Endodermal cell (in vitro differentiated cells): ENCODE measurements at regions not wholly inside any gene's neighbourhood (a gene's known extent, or its start where the extent isn't known, plus 50 kb on each side); places are given as distances from the start of the nearest gene placed in this dataset.

Experiments used
- DNase-seq: peaks from one replicate; pipeline ENCODE4 v3.0.0-alpha.2; 2017
- H3K27ac ChIP-seq: 2 replicates; pipeline ENCODE4 v1.5.1; 2013; ENCODE audit warnings: mild to moderate bottlenecking, low read depth, low read length, moderate library complexity
- H3K27me3 ChIP-seq: 2 replicates; pipeline ENCODE4 v1.6.1; 2013; ENCODE audit warnings: mild to moderate bottlenecking, low read length, moderate library complexity; ENCODE audit not compliant: insufficient read depth, control insufficient read depth, poor library complexity, severe bottlenecking
- H3K36me3 ChIP-seq: 2 replicates; pipeline ENCODE4 v1.7.0; 2013; ENCODE audit warnings: mild to moderate bottlenecking, low read length, moderate library complexity; ENCODE audit not compliant: control insufficient read depth, insufficient read depth
- H3K4me1 ChIP-seq: one replicate; pipeline ENCODE4 v1.7.0; 2013; ENCODE audit warnings: low read length; ENCODE audit not compliant: control insufficient read depth, insufficient read depth
- H3K4me3 ChIP-seq: 2 replicates; pipeline ENCODE4 v1.5.1; 2013; ENCODE audit warnings: mild to moderate bottlenecking, low read length, moderate library complexity
- H3K9ac ChIP-seq: 2 replicates; pipeline ENCODE4 v1.6.1; 2013; ENCODE audit warnings: mild to moderate bottlenecking, low read length, moderate library complexity; ENCODE audit not compliant: poor library complexity, severe bottlenecking; ENCODE audit errors: extremely low read depth
- H3K9me3 ChIP-seq: 2 replicates; pipeline ENCODE4 v1.6.1; 2013; ENCODE audit warnings: mild to moderate bottlenecking, low read length, moderate library complexity; ENCODE audit not compliant: control insufficient read depth
- H3K27ac Mint-ChIP-seq: 2 replicates; pipeline ENCODE4 v1.8.0; 2020; ENCODE audit warnings: mixed read lengths
- H3K27me3 Mint-ChIP-seq: 2 replicates; pipeline ENCODE4 v1.8.0; 2021; ENCODE audit warnings: mild to moderate bottlenecking, mixed read lengths; ENCODE audit not compliant: insufficient read depth
- H3K36me3 Mint-ChIP-seq: 2 replicates; pipeline ENCODE4 v1.8.0; 2020; ENCODE audit warnings: low read depth, mixed read lengths
- H3K4me1 Mint-ChIP-seq: 2 replicates; pipeline ENCODE4 v1.8.0; 2020; ENCODE audit warnings: mixed read lengths
- H3K4me3 Mint-ChIP-seq: 2 replicates; pipeline ENCODE4 v1.8.0; 2020; ENCODE audit warnings: mild to moderate bottlenecking, moderate library complexity, mixed read lengths
- H3K9me3 Mint-ChIP-seq: 2 replicates; pipeline ENCODE4 v1.8.0; 2020; ENCODE audit warnings: mild to moderate bottlenecking, mixed read lengths
- CTCF ChIP-seq: fragments of 200-600 bp; sonication (generic); conservative IDR thresholded peaks from 2 replicates; pipeline ENCODE4 v1.5.0; 2021; ENCODE audit warnings: antibody characterized with exemption, mild to moderate bottlenecking
- WGBS, 2 experiments: methylation state at CpG; one replicate each; pipeline versions ENCODE4 v1.1.5 to v1.1.7; 2013; ENCODE audit warnings: missing lambda C conversion rate in 2 of 2, mixed read lengths in 1 of 2; ENCODE audit not compliant: insufficient coverage in 1 of 2, insufficient read length in 1 of 2; 5-methylcytosine and 5-hydroxymethylcytosine counted together

GRCh38 chr20:22456109-22456508, 128.3 kb downstream of the FOXA2 start:
- no peaks in the 10 kb centered on the region for H3K9me3 Mint-ChIP-seq
- 0 to 36% methylated on average over 1 to 3 of the region's 3 CpGs for WGBS, 2 experiments
- H3K9me3 ChIP-seq, result no peaks in the 10 kb centered on the region
- peak; percentile 71 for DNase-seq
- no peaks in the 10 kb centered on the region for H3K36me3 Mint-ChIP-seq
- peak overlapping the region; percentile 50 for H3K27ac Mint-ChIP-seq
- H3K27ac ChIP-seq, result no peak overlapping the region
- H3K27me3 Mint-ChIP-seq, result peaks cover 37% of the 10 kb centered on the region
- H3K4me3 Mint-ChIP-seq, result no peak overlapping the region
- TF ChIP-seq CTCF, result no peak
- H3K4me1 Mint-ChIP-seq, result peaks cover 28% of the 10 kb centered on the region
- H3K4me3 ChIP-seq, result no peak overlapping the region
- no peaks in the 10 kb centered on the region for H3K36me3 ChIP-seq
- H3K27me3 ChIP-seq, result no peaks in the 10 kb centered on the region
- H3K4me1 ChIP-seq, result peaks cover 9% of the 10 kb centered on the region
- H3K9ac ChIP-seq, result no peak overlapping the region

- Histone ChIP-seq H3K9ac (no peak overlapping the region), H3K27ac (no peak overlapping the region), H3K4me3 (no peak overlapping the region), H3K9me3 (no peaks in the 10 kb centered on the region), H3K27me3 (no peaks in the 10 kb centered on the region), H3K36me3 (no peaks in the 10 kb centered on the region), H3K4me1 (peaks cover 9% of the 10 kb centered on the region)
- Mint-ChIP-seq H3K36me3 (no peaks in the 10 kb centered on the region), H3K9me3 (no peaks in the 10 kb centered on the region), H3K27me3 (peaks cover 32% of the 10 kb centered on the region), H3K4me3 (no peak overlapping the region), H3K4me1 (peaks cover 32% of the 10 kb centered on the region), H3K27ac (no peak overlapping the region)
- DNase-seq, result no peak
- WGBS, 2 experiments, result 67 to 83% methylated on average over 3 to 6 of the region's 6 CpGs
- TF ChIP-seq CTCF, result no peak
These were observed 129.1 kb downstream of the FOXA2 start for GRCh38 chr20:22455259-22455658.

GRCh38 chr20:22453244-22454080, 130.9 kb downstream of the FOXA2 start:
- no peak for DNase-seq
- Histone ChIP-seq H3K9ac (no peak overlapping the region), H3K9me3 (no peaks in the 10 kb centered on the region), H3K4me1 (peaks cover 20% of the 10 kb centered on the region), H3K27me3 (no peaks in the 10 kb centered on the region), H3K27ac (no peak overlapping the region), H3K36me3 (no peaks in the 10 kb centered on the region), H3K4me3 (no peak overlapping the region)
- no peak overlapping the region for H3K27ac Mint-ChIP-seq
- peaks cover 49% of the 10 kb centered on the region for H3K4me1 Mint-ChIP-seq
- H3K9me3 Mint-ChIP-seq, result no peaks in the 10 kb centered on the region
- peaks cover 22% of the 10 kb centered on the region for H3K27me3 Mint-ChIP-seq
- WGBS, 2 experiments, result 72 to 80% methylated on average over 7 to 12 of the region's 12 CpGs
- TF ChIP-seq CTCF, result peak; percentile 94
- no peaks in the 10 kb centered on the region for H3K36me3 Mint-ChIP-seq
- no peak overlapping the region for H3K4me3 Mint-ChIP-seq
